Kidney (tissue), 13 donors: ENCODE measurements at regions not wholly inside any gene's neighbourhood (a gene's known extent, or its start where the extent isn't known, plus 50 kb on each side); places are given as distances from the start of the nearest gene placed in this dataset.

Experiments used
- DNase-seq, 5 donors: peaks; one replicate each; pipeline ENCODE4 v3.0.0-alpha.2; 2013 to 2020
- FAIRE-seq: peaks from 2 replicates; lab custom pipeline; 2012; peaks lifted over from hg19 to GRCh38; lab: Jason Lieb, UNC
- H3K27ac ChIP-seq, 2 donors: one replicate each; pipeline ENCODE4 v1.7.0; 2013; ENCODE audit warnings: low read depth in 2 of 2, low read length in 2 of 2, inconsistent platforms in 1 of 2
- H3K27me3 ChIP-seq: one replicate; pipeline ENCODE4 v1.7.1; 2013; ENCODE audit warnings: low read length, inconsistent platforms; ENCODE audit not compliant: control insufficient read depth, insufficient read depth
- H3K36me3 ChIP-seq, 3 donors: one replicate each; pipeline versions ENCODE4 v1.7.0 to v1.7.1; 2013; ENCODE audit warnings: low read length in 3 of 3, control low read depth in 1 of 3, inconsistent platforms in 1 of 3; ENCODE audit not compliant: insufficient read depth in 3 of 3, control insufficient read depth in 2 of 3
- H3K4me1 ChIP-seq, 3 donors: one replicate each; pipeline versions ENCODE4 v1.7.0 to v1.7.1; 2013; ENCODE audit warnings: low read length in 3 of 3, inconsistent platforms in 1 of 3, low read depth in 1 of 3; ENCODE audit not compliant: control insufficient read depth in 2 of 3, insufficient read depth in 2 of 3
- H3K4me3 ChIP-seq, 3 donors: one replicate each; pipeline versions ENCODE4 v1.7.0 to v1.8.1; 2013; ENCODE audit warnings: low read length in 3 of 3, control low read depth in 1 of 3, inconsistent platforms in 1 of 3
- H3K9ac ChIP-seq, 3 donors: one replicate each; pipeline versions ENCODE4 v1.7.0 to v1.7.1; 2013; ENCODE audit warnings: low read length in 3 of 3, control low read depth in 1 of 3, inconsistent platforms in 1 of 3
- H3K9me3 ChIP-seq, 3 donors: one replicate each; pipeline versions ENCODE4 v1.7.0 to v1.7.1; 2013; ENCODE audit warnings: low read length in 3 of 3, control low read depth in 1 of 3, inconsistent platforms in 1 of 3; ENCODE audit not compliant: control insufficient read depth in 2 of 3, insufficient read depth in 1 of 3
- intact Hi-C: fragments of 100-400 bp; cut with DNase I; formaldehyde crosslinking; loops from one replicate; pipeline ENCODE4 v1.11.1; 2022
- TF ChIP-seq, protein P1 (sequence below): IDR thresholded peaks from 3 replicates; pipeline ENCODE4 v1.5.1; 2012; ENCODE audit warnings: mild to moderate bottlenecking, moderate library complexity, borderline replicate concordance; ENCODE audit not compliant: insufficient read depth; ENCODE audit errors: extremely low read depth
- donor health status: control.
- donor health status: control.
- donor health status: control.
- donor health status: control.
- donor health status: control.
- donor health status: DM: yes; HTN: yes; CAD: no.
- donor health status: Normal renal cell carcinoma (clear cell type).

- H3K27me3 ChIP-seq, result no peaks in the 10 kb centered on the region
- H3K9ac ChIP-seq, result no peak overlapping the region
- no peaks in the 10 kb centered on the region for H3K36me3 ChIP-seq
- no peak for FAIRE-seq
- no peak overlapping the region for H3K4me3 ChIP-seq
- intact Hi-C loops, result no loop called here
- H3K4me1 ChIP-seq, result no peaks in the 10 kb centered on the region
- no peak for DNase-seq
- TF ChIP-seq, protein P1, sequence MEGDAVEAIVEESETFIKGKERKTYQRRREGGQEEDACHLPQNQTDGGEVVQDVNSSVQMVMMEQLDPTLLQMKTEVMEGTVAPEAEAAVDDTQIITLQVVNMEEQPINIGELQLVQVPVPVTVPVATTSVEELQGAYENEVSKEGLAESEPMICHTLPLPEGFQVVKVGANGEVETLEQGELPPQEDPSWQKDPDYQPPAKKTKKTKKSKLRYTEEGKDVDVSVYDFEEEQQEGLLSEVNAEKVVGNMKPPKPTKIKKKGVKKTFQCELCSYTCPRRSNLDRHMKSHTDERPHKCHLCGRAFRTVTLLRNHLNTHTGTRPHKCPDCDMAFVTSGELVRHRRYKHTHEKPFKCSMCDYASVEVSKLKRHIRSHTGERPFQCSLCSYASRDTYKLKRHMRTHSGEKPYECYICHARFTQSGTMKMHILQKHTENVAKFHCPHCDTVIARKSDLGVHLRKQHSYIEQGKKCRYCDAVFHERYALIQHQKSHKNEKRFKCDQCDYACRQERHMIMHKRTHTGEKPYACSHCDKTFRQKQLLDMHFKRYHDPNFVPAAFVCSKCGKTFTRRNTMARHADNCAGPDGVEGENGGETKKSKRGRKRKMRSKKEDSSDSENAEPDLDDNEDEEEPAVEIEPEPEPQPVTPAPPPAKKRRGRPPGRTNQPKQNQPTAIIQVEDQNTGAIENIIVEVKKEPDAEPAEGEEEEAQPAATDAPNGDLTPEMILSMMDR, result no peak
- no peak overlapping the region for H3K27ac ChIP-seq
- no peaks in the 10 kb centered on the region for H3K9me3 ChIP-seq
These were observed 113.5 kb downstream of the CNTN3 start for GRCh38 chr3:74501007-74501406.

DNA sequence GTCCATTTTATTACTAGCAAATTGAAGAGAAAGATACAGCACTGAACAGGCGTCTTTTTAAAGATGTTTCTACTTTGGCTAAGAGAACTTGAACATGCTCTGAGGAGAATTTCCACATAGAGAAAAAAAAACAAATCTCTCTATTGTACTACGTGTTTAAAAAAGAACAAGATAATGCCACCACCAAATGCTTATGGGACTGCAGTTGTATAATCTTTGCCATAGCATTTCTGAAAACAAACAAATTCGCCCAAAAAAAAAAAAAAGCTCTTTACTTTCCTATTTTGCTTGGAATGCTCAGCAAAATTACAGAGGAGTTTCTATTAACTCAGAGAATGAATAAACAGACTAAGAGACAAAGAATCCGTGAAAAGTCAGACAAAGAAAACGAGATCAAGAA lies 114.2 kb downstream of the CNTN3 start:
- no peak overlapping the region for H3K4me3 ChIP-seq
- no peaks in the 10 kb centered on the region for H3K27me3 ChIP-seq
- FAIRE-seq (no peak), DNase-seq (no peak)
- TF ChIP-seq, protein P1, result no peak
- H3K36me3 ChIP-seq, result no peaks in the 10 kb centered on the region
- intact Hi-C loops, result no loop called here
- no peak overlapping the region for H3K9ac ChIP-seq
- H3K9me3 ChIP-seq, result no peaks in the 10 kb centered on the region
- no peaks in the 10 kb centered on the region for H3K4me1 ChIP-seq
- H3K27ac ChIP-seq, result no peak overlapping the region

DNA sequence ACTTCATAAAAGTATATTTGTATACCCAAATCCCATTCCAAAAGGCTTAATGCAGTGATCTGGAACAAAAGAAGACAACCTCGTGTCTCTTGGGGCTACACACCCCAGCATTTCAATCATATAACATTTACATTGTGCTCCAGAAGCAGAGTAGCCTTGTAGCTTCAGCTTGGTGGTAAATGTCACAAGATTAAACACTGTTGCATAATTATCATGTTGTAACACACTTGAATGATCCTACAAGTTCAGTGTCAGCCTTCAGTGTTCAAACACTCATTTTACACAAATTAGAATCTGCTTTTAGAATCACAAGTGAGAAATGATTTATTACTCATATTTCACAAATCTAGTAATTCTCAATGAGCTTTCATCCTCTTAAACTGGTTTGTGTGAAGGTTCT lies 122.6 kb downstream of the CNTN3 start:
- Histone ChIP-seq H3K27me3 (no peaks in the 10 kb centered on the region), H3K4me3 (no peak overlapping the region), H3K4me1 (no peaks in the 10 kb centered on the region), H3K36me3 (no peaks in the 10 kb centered on the region), H3K9me3 (no peaks in the 10 kb centered on the region), H3K9ac (no peak overlapping the region), H3K27ac (no peak overlapping the region)
- FAIRE-seq (no peak), DNase-seq (no peak)
- intact Hi-C loops, result no loop called here
- TF ChIP-seq, protein P1, result no peak
